Upper lobe of left lung (tissue), 6 donors: ENCODE measurements at regions not wholly inside any gene's neighbourhood (a gene's known extent, or its start where the extent isn't known, plus 50 kb on each side); places are given as distances from the start of the nearest gene placed in this dataset.
A peak's percentile ranks its signal among the peaks of the same experiment; 100 is the strongest.
"Not testable (repeated sequence)": the region's sequence is repeated elsewhere in the genome, so short reads cannot be mapped to it uniquely, and the experiment has no call there.

ENCODE experiments used
- ATAC-seq, 2 donors: fragments of 200-7000 bp; cut with Tn5 transposase; one replicate each; pipeline ENCODE4 v1.9.1; 2022; ENCODE audit warnings: mild to moderate bottlenecking in 2 of 2, moderate library complexity in 2 of 2; ENCODE audit not compliant: low FRiP score in 2 of 2
- DNase-seq, 2 donors: peaks; one replicate each; pipeline ENCODE4 v3.0.0-alpha.2; 2019 to 2020
- H3K27ac ChIP-seq, 4 donors: fragments of 200-600 bp; sonication (generic); one replicate each; pipeline ENCODE4 v1.5.1; 2016 to 2019
- H3K27me3 ChIP-seq, 4 donors: fragments of 200-600 bp; sonication (generic); one replicate each; pipeline ENCODE4 v1.5.1; 2017 to 2019
- H3K36me3 ChIP-seq, 4 donors: fragments of 200-600 bp; sonication (generic); one replicate each; pipeline ENCODE4 v1.5.1; 2016 to 2019
- H3K4me1 ChIP-seq, 4 donors: fragments of 200-600 bp; sonication (generic); one replicate each; pipeline ENCODE4 v1.5.1; 2018 to 2019
- H3K4me3 ChIP-seq, 4 donors: fragments of 200-600 bp; sonication (generic); one replicate each; pipeline ENCODE4 v1.5.1; 2017 to 2019; ENCODE audit warnings: mild to moderate bottlenecking in 2 of 4, moderate library complexity in 1 of 4
- H3K9me3 ChIP-seq, 4 donors: fragments of 200-600 bp; sonication (generic); one replicate each; pipeline ENCODE4 v1.5.1; 2018 to 2019
- EP300 ChIP-seq, 4 donors: sonication (generic); formaldehyde crosslinking; IDR thresholded peaks; one replicate each; pipeline ENCODE4 v1.5.1; 2017; ENCODE audit warnings: antibody characterized with exemption in 4 of 4, control low read depth in 2 of 4
- POLR2A ChIP-seq, 4 donors: fragments of 450-650 bp; IDR thresholded peaks; one replicate each; pipeline ENCODE4 v1.5.1; 2016 to 2017; ENCODE audit warnings: antibody characterized with exemption in 4 of 4, mild to moderate bottlenecking in 2 of 4
- POLR2AphosphoS5 ChIP-seq, 2 donors: sonication (generic); formaldehyde crosslinking; IDR thresholded peaks; one replicate each; pipeline ENCODE4 v1.5.1; 2017; ENCODE audit warnings: antibody characterized with exemption in 2 of 2
- WGBS, 2 donors: methylation state at CpG; one replicate each; pipeline ENCODE4 v1.1.5; 2017 to 2018; 5-methylcytosine and 5-hydroxymethylcytosine counted together
- TF ChIP-seq, protein P1 (sequence below), 6 experiments: fragments of 450-650 bp in 4 of 6; fragments of 200-600 bp in 2 of 6; sonication (generic) in 2 of 6; IDR thresholded peaks; one replicate each; pipeline ENCODE4 v1.5.1; 2016 to 2019; ENCODE audit warnings: antibody characterized with exemption in 6 of 6
- donor health status: DM: no; HTN: no; CAD: no; lungs with moderate emphysema.
- donor health status: DM: no; HTN: yes; CAD: no; lungs with severe emphysema.

- DNase-seq (no peak), ATAC-seq (no peak)
- Histone ChIP-seq H3K27ac (no peak overlapping the region), H3K36me3 (no peaks in the 10 kb centered on the region), H3K9me3 (peaks cover 0 to 29% (median 2%) of the 10 kb centered on the region in 4 donors), H3K4me1 (no peaks in the 10 kb centered on the region), H3K27me3 (no peaks in the 10 kb centered on the region), H3K4me3 (no peak overlapping the region)
- no peak for TF ChIP-seq EP300 (IDR thresholded peaks at IDR 0.05)
- no peak for TF ChIP-seq POLR2AphosphoS5 (IDR thresholded peaks at IDR 0.05)
- no peak for TF ChIP-seq POLR2A (IDR thresholded peaks at IDR 0.05)
- TF ChIP-seq, protein P1, sequence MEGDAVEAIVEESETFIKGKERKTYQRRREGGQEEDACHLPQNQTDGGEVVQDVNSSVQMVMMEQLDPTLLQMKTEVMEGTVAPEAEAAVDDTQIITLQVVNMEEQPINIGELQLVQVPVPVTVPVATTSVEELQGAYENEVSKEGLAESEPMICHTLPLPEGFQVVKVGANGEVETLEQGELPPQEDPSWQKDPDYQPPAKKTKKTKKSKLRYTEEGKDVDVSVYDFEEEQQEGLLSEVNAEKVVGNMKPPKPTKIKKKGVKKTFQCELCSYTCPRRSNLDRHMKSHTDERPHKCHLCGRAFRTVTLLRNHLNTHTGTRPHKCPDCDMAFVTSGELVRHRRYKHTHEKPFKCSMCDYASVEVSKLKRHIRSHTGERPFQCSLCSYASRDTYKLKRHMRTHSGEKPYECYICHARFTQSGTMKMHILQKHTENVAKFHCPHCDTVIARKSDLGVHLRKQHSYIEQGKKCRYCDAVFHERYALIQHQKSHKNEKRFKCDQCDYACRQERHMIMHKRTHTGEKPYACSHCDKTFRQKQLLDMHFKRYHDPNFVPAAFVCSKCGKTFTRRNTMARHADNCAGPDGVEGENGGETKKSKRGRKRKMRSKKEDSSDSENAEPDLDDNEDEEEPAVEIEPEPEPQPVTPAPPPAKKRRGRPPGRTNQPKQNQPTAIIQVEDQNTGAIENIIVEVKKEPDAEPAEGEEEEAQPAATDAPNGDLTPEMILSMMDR (IDR thresholded peaks at IDR 0.05) = no peak
- WGBS, 2 donors = 67 to 74% methylated on average over 3 of the region's 3 CpGs
These were observed 95.5 kb upstream of the TPTE start for GRCh38 chr21:10425856-10426255.

DNA sequence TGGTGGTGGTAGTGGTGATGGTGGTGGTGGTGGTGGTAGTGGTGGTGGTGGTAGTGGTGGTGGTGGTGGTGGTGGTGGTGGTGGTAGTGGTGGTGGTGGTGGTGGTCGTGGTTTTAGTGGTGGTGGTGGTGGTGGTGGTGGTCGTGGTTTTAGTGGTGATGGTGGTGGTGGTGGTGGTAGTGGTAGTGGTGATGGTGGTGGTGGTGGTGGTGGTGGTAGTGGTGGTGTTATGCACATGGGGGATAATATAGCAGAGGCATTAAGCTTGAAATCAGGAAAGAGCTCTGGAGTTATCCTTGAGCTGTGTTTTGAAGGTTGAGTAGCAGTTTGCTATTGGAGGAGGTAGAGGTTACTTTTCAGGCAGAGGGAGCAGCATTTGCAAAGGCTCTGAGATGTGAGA lies 94.6 kb upstream of the TPTE start:
- H3K27me3 ChIP-seq, ATAC-seq: not testable (repeated sequence)

DNA sequence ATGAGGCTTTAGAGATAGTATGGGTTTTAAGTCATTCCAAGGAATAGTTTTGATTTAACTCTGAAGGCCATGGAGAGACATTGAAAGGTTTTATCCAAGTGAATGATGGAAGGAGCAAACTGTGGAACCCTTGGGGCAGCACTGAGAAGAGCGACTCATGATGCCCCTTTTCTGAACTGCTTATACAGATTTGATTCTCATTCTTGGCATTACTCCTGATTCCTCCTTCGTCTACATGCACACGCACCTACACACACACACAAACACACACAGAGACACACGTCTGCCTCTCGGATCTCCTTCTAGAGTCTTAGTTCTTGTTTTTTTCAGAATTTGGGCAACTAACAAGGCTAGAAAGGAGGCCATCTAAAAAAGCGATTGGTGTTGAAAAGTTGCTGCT lies 94.1 kb upstream of the TPTE start:
- not testable (repeated sequence) for H3K27ac ChIP-seq, H3K36me3 ChIP-seq, H3K27me3 ChIP-seq, H3K4me3 ChIP-seq, DNase-seq, H3K4me1 ChIP-seq
- 57 to 60% methylated on average over 6 of the region's 6 CpGs for WGBS, 2 donors
- peaks cover 0 to 37% (median 9%) of the 10 kb centered on the region in 4 donors for H3K9me3 ChIP-seq
- peak; percentile 2 to 5 for ATAC-seq

More for the DNA sequence above, 94.6 kb upstream of the TPTE start:
- not testable (repeated sequence) for DNase-seq, H3K4me3 ChIP-seq, H3K4me1 ChIP-seq, H3K27ac ChIP-seq, H3K36me3 ChIP-seq
- WGBS, 2 donors = 35 to 70% methylated on average over 1 to 2 of the region's 2 CpGs
- peaks cover 0 to 33% (median 4%) of the 10 kb centered on the region in 4 donors for H3K9me3 ChIP-seq

- not testable (repeated sequence) for H3K4me3 ChIP-seq, DNase-seq, H3K27me3 ChIP-seq, H3K36me3 ChIP-seq, H3K27ac ChIP-seq, H3K4me1 ChIP-seq
- peaks cover 0 to 33% (median 12%) of the 10 kb centered on the region in 4 donors for H3K9me3 ChIP-seq
- ATAC-seq = peak; percentile 0
- WGBS, 2 donors = 12 to 22% methylated on average over 1 of the region's 1 CpG
These were observed 92.3 kb upstream of the TPTE start for GRCh38 chr21:10428981-10429534.

DNA sequence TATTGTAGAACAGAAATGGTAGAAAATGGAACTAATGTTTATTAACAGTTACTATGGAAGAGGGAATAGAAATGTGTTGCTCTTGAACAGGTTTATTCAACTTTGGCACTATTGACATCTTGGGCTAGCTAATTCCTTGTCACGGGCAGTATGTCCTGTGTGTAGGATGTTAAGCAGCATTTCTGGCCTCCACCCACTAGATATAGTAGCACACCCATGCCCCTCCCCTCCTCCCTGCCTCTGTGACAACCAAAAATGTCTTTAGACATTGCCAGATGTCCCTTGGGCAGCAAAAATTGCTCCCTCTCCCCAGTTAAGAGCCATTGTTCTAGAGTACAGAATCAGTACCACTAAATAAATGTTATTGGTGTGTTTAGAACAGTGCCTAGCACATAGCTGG lies 91.4 kb upstream of the TPTE start:
- Histone ChIP-seq H3K4me3 (no peak overlapping the region), H3K4me1 (no peaks in the 10 kb centered on the region), H3K9me3 (peaks cover 0 to 33% (median 10%) of the 10 kb centered on the region in 4 donors), H3K27ac (no peak overlapping the region), H3K36me3 (no peaks in the 10 kb centered on the region), H3K27me3 (no peaks in the 10 kb centered on the region)
- 50 to 58% methylated on average over 1 of the region's 1 CpG for WGBS, 2 donors
- no peak for TF ChIP-seq POLR2AphosphoS5 (IDR thresholded peaks at IDR 0.05)
- TF ChIP-seq EP300 (IDR thresholded peaks at IDR 0.05) = no peak
- no peak for TF ChIP-seq POLR2A (IDR thresholded peaks at IDR 0.05)
- TF ChIP-seq, protein P1 (IDR thresholded peaks at IDR 0.05) = no peak
- peak; percentile 9 to 15 for ATAC-seq
- no peak for DNase-seq

- TF ChIP-seq, protein P1 (IDR thresholded peaks at IDR 0.05) = peak in 1 of 6 experiments; percentile 8
- 58 to 63% methylated on average over 6 of the region's 6 CpGs for WGBS, 2 donors
- H3K36me3 ChIP-seq, H3K4me1 ChIP-seq, H3K4me3 ChIP-seq, H3K27me3 ChIP-seq, DNase-seq, H3K27ac ChIP-seq: not testable (repeated sequence)
- H3K9me3 ChIP-seq = peaks cover 4 to 28% (median 12%) of the 10 kb centered on the region in 4 donors
- peak; percentile 0 for ATAC-seq
These were observed 89.4 kb upstream of the TPTE start for GRCh38 chr21:10431995-10432394.

DNA sequence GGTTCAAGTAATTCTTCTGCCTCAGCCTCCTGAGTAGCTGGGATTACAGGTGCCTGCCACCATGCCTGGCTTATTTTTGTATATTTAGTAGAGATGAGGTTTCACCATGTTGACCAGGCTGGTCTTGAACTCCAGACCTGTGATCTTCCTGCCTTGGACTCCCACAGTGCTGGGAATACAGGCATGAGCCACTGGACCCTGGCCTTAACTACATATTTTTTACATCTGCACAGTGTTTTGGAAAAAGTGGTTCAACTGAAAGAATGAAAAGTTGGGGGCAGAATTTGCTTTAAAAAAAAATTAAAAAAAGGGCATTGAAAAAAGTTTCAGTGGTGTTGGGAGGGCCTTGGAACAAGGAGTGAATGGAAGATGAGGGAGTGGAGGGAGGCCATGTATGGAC lies 88.9 kb upstream of the TPTE start:
- not testable (repeated sequence) for H3K4me3 ChIP-seq

DNA sequence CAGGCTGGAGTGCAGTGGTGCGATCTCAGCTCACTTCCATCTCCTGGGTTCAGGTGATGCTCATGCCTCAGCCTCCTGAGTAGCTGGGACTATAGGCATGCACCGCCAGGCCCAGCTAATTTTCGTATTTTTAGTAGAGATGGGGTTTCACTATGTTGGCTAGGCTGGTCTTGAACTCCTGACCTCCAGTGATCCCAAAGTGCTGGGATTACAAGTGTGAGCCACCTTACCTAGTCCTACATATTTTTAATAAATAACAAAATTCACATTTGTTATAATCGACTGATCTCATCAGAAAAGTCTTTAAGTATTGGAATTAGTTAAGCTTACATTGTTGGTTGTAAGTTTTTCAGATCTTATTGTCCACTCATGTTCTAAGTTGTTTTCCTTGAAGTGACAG lies 83.4 kb upstream of the TPTE start:
- not testable (repeated sequence) for ATAC-seq, H3K4me3 ChIP-seq, H3K27me3 ChIP-seq, H3K27ac ChIP-seq, H3K4me1 ChIP-seq, H3K36me3 ChIP-seq, DNase-seq
- WGBS, 2 donors = 43 to 49% methylated on average over 4 of the region's 4 CpGs
- H3K9me3 ChIP-seq = peaks cover 13 to 27% (median 15%) of the 10 kb centered on the region in 4 donors

More for the DNA sequence above, 88.9 kb upstream of the TPTE start:
- H3K36me3 ChIP-seq, H3K27ac ChIP-seq, H3K4me1 ChIP-seq, DNase-seq, H3K27me3 ChIP-seq: not testable (repeated sequence)
- peaks cover 4 to 24% (median 12%) of the 10 kb centered on the region in 4 donors for H3K9me3 ChIP-seq
- ATAC-seq = peak in 1 of 2 donors; percentile 1

GRCh38 chr21:10440639-10441038 lies 80.7 kb upstream of the TPTE start:
- peak; percentile 54 to 79 for ATAC-seq
- WGBS, 2 donors = 86 to 87% methylated on average over 2 of the region's 2 CpGs
- H3K36me3 ChIP-seq, DNase-seq, H3K4me3 ChIP-seq, H3K27ac ChIP-seq, H3K4me1 ChIP-seq, H3K27me3 ChIP-seq: not testable (repeated sequence)
- H3K9me3 ChIP-seq = peaks cover 13 to 27% (median 15%) of the 10 kb centered on the region in 4 donors

GRCh38 chr21:10442018-10442417 lies 79.4 kb upstream of the TPTE start:
- not testable (repeated sequence) for H3K4me3 ChIP-seq, H3K36me3 ChIP-seq, DNase-seq, H3K27ac ChIP-seq, H3K4me1 ChIP-seq, H3K27me3 ChIP-seq
- peak in 1 of 2 donors; percentile 1 for ATAC-seq
- WGBS, 2 donors = 56 to 71% methylated on average over 6 of the region's 6 CpGs
- peaks cover 9 to 23% (median 13%) of the 10 kb centered on the region in 4 donors for H3K9me3 ChIP-seq
